Gastroesophageal sphincter (tissue), 4 donors: ENCODE measurements at regions not wholly inside any gene's neighbourhood (a gene's known extent, or its start where the extent isn't known, plus 50 kb on each side); places are given as distances from the start of the nearest gene placed in this dataset.
A peak's percentile ranks its signal among the peaks of the same experiment; 100 is the strongest.
"Not testable (repeated sequence)": the region's sequence is repeated elsewhere in the genome, so short reads cannot be mapped to it uniquely, and the experiment has no call there.

Experiments used
- ATAC-seq: fragments of 150-250 bp; one replicate; pipeline ENCODE4 v1.9.1; 2016; ENCODE audit warnings: mild to moderate bottlenecking, moderate library complexity
- H3K27ac ChIP-seq, 4 donors: fragments of 200-600 bp; sonication (generic) in 3 of 4; 1 replicate in 3 of 4; 2 replicates in 1 of 4; pipeline ENCODE4 v1.5.1; 2016 to 2019
- H3K27me3 ChIP-seq: fragments of 200-600 bp; sonication (generic); one replicate; pipeline ENCODE4 v1.5.1; 2019
- H3K36me3 ChIP-seq, 2 donors: fragments of 200-600 bp; sonication (generic); one replicate each; pipeline ENCODE4 v1.5.1; 2019; ENCODE audit warnings: control low read depth in 1 of 2
- H3K4me1 ChIP-seq, 3 donors: fragments of 200-600 bp; sonication (generic); 1 replicate in 2 of 3; 2 replicates in 1 of 3; pipeline ENCODE4 v1.5.1; 2016 to 2019; ENCODE audit warnings: control low read depth in 2 of 3
- H3K4me3 ChIP-seq, 2 donors: fragments of 200-600 bp; sonication (generic); one replicate each; pipeline ENCODE4 v1.5.1; 2019; ENCODE audit warnings: mild to moderate bottlenecking in 1 of 2, moderate library complexity in 1 of 2
- H3K9me3 ChIP-seq, 3 donors: fragments of 200-600 bp; sonication (generic); one replicate each; pipeline ENCODE4 v1.5.1; 2017 to 2019; ENCODE audit warnings: control low read depth in 2 of 3
- CTCF ChIP-seq, 4 experiments: fragments of 200-600 bp in 2 of 4; fragments of 450-650 bp in 2 of 4; sonication (generic) in 1 of 4; IDR thresholded peaks; one replicate each; pipeline ENCODE4 v1.5.1; 2017 to 2019; ENCODE audit warnings: antibody characterized with exemption in 4 of 4, mild to moderate bottlenecking in 2 of 4, moderate library complexity in 2 of 4
- EP300 ChIP-seq: sonication (generic); formaldehyde crosslinking; IDR thresholded peaks from one replicate; pipeline ENCODE4 v1.6.1; 2017; ENCODE audit warnings: antibody characterized with exemption, mild to moderate bottlenecking
- POLR2A ChIP-seq, 2 donors: fragments of 450-650 bp; IDR thresholded peaks; one replicate each; pipeline ENCODE4 v1.6.1; 2017; ENCODE audit warnings: antibody characterized with exemption in 2 of 2, mild to moderate bottlenecking in 2 of 2, moderate library complexity in 1 of 2
- POLR2AphosphoS5 ChIP-seq: sonication (generic); formaldehyde crosslinking; IDR thresholded peaks from one replicate; pipeline ENCODE4 v1.6.1; 2017; ENCODE audit warnings: antibody characterized with exemption
- WGBS, 2 donors: methylation state at CpG; one replicate each; pipeline ENCODE4 v1.1.5; 2018; ENCODE audit warnings: low coverage in 1 of 2; 5-methylcytosine and 5-hydroxymethylcytosine counted together

GRCh38 chr12:92382383-92382878, 236.8 kb upstream of the BTG1 start:
- Histone ChIP-seq H3K27ac (no peak overlapping the region), H3K27me3 (no peaks in the 10 kb centered on the region), H3K36me3 (no peaks in the 10 kb centered on the region), H3K4me1 (no peaks in the 10 kb centered on the region), H3K9me3 (peaks cover 0 to 8% (median 0%) of the 10 kb centered on the region in 3 donors), H3K4me3 (no peak overlapping the region)
- ATAC-seq: no peak
- 85 to 91% methylated on average over 3 of the region's 3 CpGs for WGBS, 2 donors
- TF ChIP-seq EP300 (no peak), CTCF (IDR thresholded peaks at IDR 0.05) (no peak), POLR2AphosphoS5 (no peak), POLR2A (IDR thresholded peaks at IDR 0.05) (no peak)

- no peaks in the 10 kb centered on the region for H3K4me1 ChIP-seq
- no peak overlapping the region for H3K27ac ChIP-seq
- H3K27me3 ChIP-seq: no peaks in the 10 kb centered on the region
- TF ChIP-seq EP300: no peak
- TF ChIP-seq POLR2A (IDR thresholded peaks at IDR 0.05): no peak
- ATAC-seq: no peak
- H3K4me3 ChIP-seq: no peak overlapping the region
- H3K9me3 ChIP-seq: peaks cover 0 to 2% (median 0%) of the 10 kb centered on the region in 3 donors
- no peaks in the 10 kb centered on the region for H3K36me3 ChIP-seq
Measured at GRCh38 chr12:92381856-92382255, 236.2 kb upstream of the BTG1 start.

- Histone ChIP-seq H3K4me3 (no peak overlapping the region), H3K27me3 (no peaks in the 10 kb centered on the region), H3K9me3 (no peaks in the 10 kb centered on the region), H3K4me1 (no peaks in the 10 kb centered on the region), H3K36me3 (no peaks in the 10 kb centered on the region), H3K27ac (no peak overlapping the region)
- ATAC-seq: no peak
- TF ChIP-seq POLR2A (IDR thresholded peaks at IDR 0.05) (no peak), EP300 (no peak), CTCF (IDR thresholded peaks at IDR 0.05) (no peak), POLR2AphosphoS5 (no peak)
- 57 to 69% methylated on average over 2 to 4 of the region's 4 CpGs for WGBS, 2 donors
Measured at GRCh38 chr12:92378682-92379479, 233.2 kb upstream of the BTG1 start.

- not testable (repeated sequence) for H3K27ac ChIP-seq, H3K36me3 ChIP-seq, H3K4me3 ChIP-seq, H3K27me3 ChIP-seq, ATAC-seq, H3K9me3 ChIP-seq, H3K4me1 ChIP-seq
- 100% methylated on average over 1 to 3 of the region's 3 CpGs for whole genome bisulfite sequencing, 2 donors
Measured at GRCh38 chr12:92375504-92375903, 229.9 kb upstream of the BTG1 start.

- H3K36me3 ChIP-seq: no peaks in the 10 kb centered on the region
- H3K4me1 ChIP-seq: no peaks in the 10 kb centered on the region
- no peaks in the 10 kb centered on the region for H3K27me3 ChIP-seq
- H3K27ac ChIP-seq: no peak overlapping the region
- no peak for TF ChIP-seq CTCF (IDR thresholded peaks at IDR 0.05)
- no peak overlapping the region for H3K4me3 ChIP-seq
- ATAC-seq: no peak
- no peaks in the 10 kb centered on the region for H3K9me3 ChIP-seq
Measured at GRCh38 chr12:92370828-92371227, 225.2 kb upstream of the BTG1 start.

- H3K4me3 ChIP-seq: no peak overlapping the region
- ATAC-seq: peak; percentile 31
- no peaks in the 10 kb centered on the region for H3K27me3 ChIP-seq
- no peaks in the 10 kb centered on the region for H3K36me3 ChIP-seq
- no peaks in the 10 kb centered on the region for H3K9me3 ChIP-seq
- no peak overlapping the region for H3K27ac ChIP-seq
- no peaks in the 10 kb centered on the region for H3K4me1 ChIP-seq
- TF ChIP-seq POLR2A (IDR thresholded peaks at IDR 0.05): no peak
- no peak for TF ChIP-seq POLR2AphosphoS5
- no peak for TF ChIP-seq EP300
- TF ChIP-seq CTCF (IDR thresholded peaks at IDR 0.05): no peak
- 77 to 90% methylated on average over 2 of the region's 2 CpGs for WGBS, 2 donors
Measured at GRCh38 chr12:92369636-92370035, 224.0 kb upstream of the BTG1 start.
